ENCODE measurements at regions not wholly inside any gene's neighbourhood (a gene's known extent, or its start where the extent isn't known, plus 50 kb on each side); places are given as distances from the start of the nearest gene placed in this dataset.
"Not testable (repeated sequence)": the region's sequence is repeated elsewhere in the genome, so short reads cannot be mapped to it uniquely, and the experiment has no call there.

- no peak for DNase-seq (ENCODE audit: low spot score)
- TF ChIP-seq EZH2 (IDR thresholded peaks at IDR 0.05; ENCODE audit: borderline replicate concordance, low read depth, low read length, poor library complexity, severe bottlenecking) (no peak), CTCF (conservative IDR thresholded peaks at IDR 0.05; ENCODE audit: low read depth, low read length) (no peak)
- no peak overlapping the region for H3K4me3 ChIP-seq (ENCODE audit: low read depth, low read length, poor library complexity, severe bottlenecking)
- H3K27me3 ChIP-seq (replicated peaks; ENCODE audit: insufficient read depth, low read depth, low read length, poor library complexity): no peaks in the 10 kb centered on the region
- no peaks in the 10 kb centered on the region for H3K36me3 ChIP-seq (ENCODE audit: insufficient read depth, low read length, poor library complexity, severe bottlenecking)
- H3K27ac ChIP-seq (ENCODE audit: low read depth, low read length, poor library complexity, severe bottlenecking): no peak overlapping the region
- no TSS peak for BruUV-seq (replicated peaks)
- POLR2A ChIA-PET (ENCODE audit: low non-redundant PET): no interaction called here
- no peaks in the 10 kb centered on the region for H3K4me1 ChIP-seq (ENCODE audit: insufficient read depth, low read length, poor library complexity, severe bottlenecking)
- CTCF ChIA-PET: no interaction called here
- intact Hi-C loops (cut with micrococcal nuclease; ENCODE audit: unreplicated experiment): no loop called here
- H3K9me3 ChIP-seq (ENCODE audit: low read depth, low read length, poor library complexity, severe bottlenecking): no peaks in the 10 kb centered on the region
Measured at GRCh38 chr3:110940055-110940454, 131.6 kb upstream of the NECTIN3 start.

GRCh38 chr3:110944782-110945181 lies 126.8 kb upstream of the NECTIN3 start:
- POLR2A ChIA-PET (ENCODE audit: low non-redundant PET): no interaction called here
- intact Hi-C loops (cut with micrococcal nuclease; ENCODE audit: unreplicated experiment): no loop called here
- TF ChIP-seq EZH2 (IDR thresholded peaks at IDR 0.05; ENCODE audit: borderline replicate concordance, low read depth, low read length, poor library complexity, severe bottlenecking): no peak
- TF ChIP-seq CTCF (conservative IDR thresholded peaks at IDR 0.05; ENCODE audit: low read depth, low read length): no peak

DNA sequence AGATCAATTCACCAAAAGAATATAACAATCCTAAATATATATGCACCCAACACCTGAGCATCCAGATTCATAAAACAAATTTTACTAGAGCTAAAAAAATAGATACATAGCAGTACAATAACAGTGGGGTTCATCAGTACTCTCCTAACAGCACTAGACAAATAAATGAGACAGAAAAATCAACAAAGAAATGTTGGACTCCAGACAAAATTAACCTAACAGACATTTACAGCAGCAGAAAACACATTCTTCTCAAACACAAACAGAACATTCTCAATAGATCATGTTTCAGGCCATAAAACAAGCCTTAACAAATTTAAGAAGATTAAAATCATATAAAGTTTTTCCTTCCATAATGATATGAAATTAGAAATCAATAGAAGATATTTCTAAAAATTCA lies 124.8 kb upstream of the NECTIN3 start:
- no peak for DNase-seq (ENCODE audit: low spot score)
- intact Hi-C loops (cut with micrococcal nuclease; ENCODE audit: unreplicated experiment): no loop called here
- peaks cover 16% of the 10 kb centered on the region for H3K9me3 ChIP-seq (ENCODE audit: low read depth, low read length, poor library complexity, severe bottlenecking)
- TF ChIP-seq EZH2 (IDR thresholded peaks at IDR 0.05; ENCODE audit: borderline replicate concordance, low read depth, low read length, poor library complexity, severe bottlenecking): no peak
- no peak for TF ChIP-seq CTCF (conservative IDR thresholded peaks at IDR 0.05; ENCODE audit: low read depth, low read length)
- H3K4me3 ChIP-seq (ENCODE audit: low read depth, low read length, poor library complexity, severe bottlenecking): no peak overlapping the region
- no TSS peak for BruUV-seq (replicated peaks)
- no peaks in the 10 kb centered on the region for H3K4me1 ChIP-seq (ENCODE audit: insufficient read depth, low read length, poor library complexity, severe bottlenecking)
- no peaks in the 10 kb centered on the region for H3K36me3 ChIP-seq (ENCODE audit: insufficient read depth, low read length, poor library complexity, severe bottlenecking)
- CTCF ChIA-PET: no interaction called here
- H3K27me3 ChIP-seq (replicated peaks; ENCODE audit: insufficient read depth, low read depth, low read length, poor library complexity): no peaks in the 10 kb centered on the region
- POLR2A ChIA-PET (ENCODE audit: low non-redundant PET): no interaction called here
- H3K27ac ChIP-seq (ENCODE audit: low read depth, low read length, poor library complexity, severe bottlenecking): no peak overlapping the region

More at GRCh38 chr3:110944782-110945181, 126.8 kb upstream of the NECTIN3 start:
- H3K27me3 ChIP-seq (replicated peaks; ENCODE audit: insufficient read depth, low read depth, low read length, poor library complexity): no peaks in the 10 kb centered on the region
- H3K36me3 ChIP-seq (ENCODE audit: insufficient read depth, low read length, poor library complexity, severe bottlenecking): no peaks in the 10 kb centered on the region
- H3K4me1 ChIP-seq (ENCODE audit: insufficient read depth, low read length, poor library complexity, severe bottlenecking): no peaks in the 10 kb centered on the region
- no peak overlapping the region for H3K4me3 ChIP-seq (ENCODE audit: low read depth, low read length, poor library complexity, severe bottlenecking)
- H3K9me3 ChIP-seq (ENCODE audit: low read depth, low read length, poor library complexity, severe bottlenecking): peaks cover 13% of the 10 kb centered on the region
- CTCF ChIA-PET: no interaction called here
- no TSS peak for BruUV-seq (replicated peaks)
- DNase-seq (ENCODE audit: low spot score): no peak
- no peak overlapping the region for H3K27ac ChIP-seq (ENCODE audit: low read depth, low read length, poor library complexity, severe bottlenecking)

DNA sequence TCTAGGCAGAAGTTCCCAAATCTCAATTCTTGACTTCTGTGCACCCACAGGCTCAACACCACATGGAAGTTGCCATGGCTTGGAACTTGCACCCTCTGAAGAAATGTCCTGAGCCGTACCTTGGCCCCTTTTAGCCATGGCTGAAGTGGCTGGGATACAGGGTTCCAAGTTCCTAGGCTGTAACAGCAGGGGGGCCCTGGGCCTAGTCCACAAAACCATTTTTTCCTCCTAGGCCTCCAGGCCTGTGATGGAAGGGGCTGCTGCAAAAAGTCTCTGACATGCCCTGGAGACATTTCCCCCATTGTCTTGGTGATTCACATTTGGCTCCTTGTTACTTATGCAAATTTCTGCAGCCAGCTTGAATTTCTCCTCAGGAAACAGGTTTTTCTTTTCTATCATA lies 122.4 kb upstream of the NECTIN3 start:
- POLR2A ChIA-PET (ENCODE audit: low non-redundant PET); H3K27me3 ChIP-seq (replicated peaks; ENCODE audit: insufficient read depth, low read depth, low read length, poor library complexity); H3K4me3 ChIP-seq (ENCODE audit: low read depth, low read length, poor library complexity, severe bottlenecking); H3K4me1 ChIP-seq (ENCODE audit: insufficient read depth, low read length, poor library complexity, severe bottlenecking); CTCF ChIA-PET; H3K27ac ChIP-seq (ENCODE audit: low read depth, low read length, poor library complexity, severe bottlenecking); intact Hi-C loops (cut with micrococcal nuclease; ENCODE audit: unreplicated experiment); BruUV-seq (replicated peaks); H3K36me3 ChIP-seq (ENCODE audit: insufficient read depth, low read length, poor library complexity, severe bottlenecking); DNase-seq (ENCODE audit: low spot score): not testable (repeated sequence)
- H3K9me3 ChIP-seq (ENCODE audit: low read depth, low read length, poor library complexity, severe bottlenecking): peaks cover 16% of the 10 kb centered on the region

Measured in A673 (cell line).